ENCODE measurements at regions not wholly inside any gene's neighbourhood (a gene's known extent, or its start where the extent isn't known, plus 50 kb on each side); places are given as distances from the start of the nearest gene placed in this dataset.
A peak's percentile ranks its signal among the peaks of the same experiment; 100 is the strongest.

DNA sequence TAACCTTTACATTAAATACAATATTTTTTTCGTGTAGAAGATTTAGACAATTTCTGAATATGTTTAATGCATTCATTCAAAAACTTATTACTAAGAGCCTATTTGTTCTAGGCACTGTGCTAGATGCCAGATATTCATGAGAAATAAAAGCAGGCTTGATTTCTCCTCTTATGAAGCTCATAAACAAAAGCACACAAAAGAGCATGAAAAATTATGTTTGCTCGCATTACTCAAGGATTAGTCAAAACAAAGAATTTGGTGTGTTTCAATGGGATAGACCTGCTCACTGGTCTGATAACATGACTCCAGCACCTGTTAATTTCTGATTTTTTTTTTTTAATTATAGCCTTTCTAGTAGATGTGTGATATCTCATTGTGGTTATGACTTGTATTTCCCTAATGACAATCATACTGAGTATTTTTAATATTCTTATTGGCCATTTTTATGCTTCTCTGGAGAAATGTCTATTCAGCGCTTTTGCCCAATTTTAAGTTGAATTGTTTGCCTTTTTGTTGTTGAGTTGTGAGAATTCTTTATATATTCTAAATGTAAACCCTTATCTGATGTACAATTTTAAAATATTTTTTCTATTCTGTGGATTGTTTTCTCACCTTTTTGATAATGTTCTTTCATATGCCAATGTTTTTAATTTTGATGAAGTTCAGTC is 382.3 kb upstream of the ADGRL4 start:
- peak; percentile 82 for DNase-seq

DNA sequence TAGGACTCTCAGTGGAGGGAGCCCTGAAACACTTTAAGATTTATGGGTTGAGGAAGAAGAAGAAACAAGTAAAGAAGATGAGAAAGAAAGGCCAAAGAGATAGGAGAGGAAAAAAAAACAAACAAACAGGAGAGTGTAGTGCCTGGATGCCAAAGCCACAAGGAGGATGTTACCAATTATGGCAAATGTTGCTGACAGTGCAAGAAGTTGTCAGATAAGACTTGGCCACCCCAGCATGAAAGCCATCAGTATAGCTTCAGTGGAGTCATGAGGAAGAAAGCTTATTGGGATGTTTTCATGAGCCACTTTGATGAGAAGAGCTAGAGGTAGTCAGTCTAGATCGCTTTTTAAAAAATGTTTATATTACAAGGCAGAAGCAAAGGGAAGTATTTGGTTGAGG is 380.2 kb upstream of the ADGRL4 start:
- DNase-seq = no peak

DNA sequence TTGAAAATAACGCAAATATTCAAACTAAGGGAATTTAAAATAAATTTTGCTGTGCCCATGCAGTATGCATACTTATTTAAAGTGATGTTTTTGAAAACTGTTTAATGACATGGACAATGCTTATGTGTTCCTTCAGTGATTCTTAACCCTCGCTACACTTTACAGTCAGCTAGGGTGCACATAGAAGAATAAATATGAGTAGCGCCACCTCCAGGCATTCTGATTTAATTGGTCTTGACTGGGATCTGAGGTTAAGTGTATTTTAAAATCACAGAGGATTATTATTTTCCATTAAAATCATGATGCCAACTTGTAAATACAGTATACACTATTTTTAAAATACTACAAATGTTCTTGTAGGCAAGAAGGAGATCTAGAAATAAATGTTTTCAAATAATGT is 373.5 kb upstream of the ADGRL4 start:
- DNase-seq = no peak

DNA sequence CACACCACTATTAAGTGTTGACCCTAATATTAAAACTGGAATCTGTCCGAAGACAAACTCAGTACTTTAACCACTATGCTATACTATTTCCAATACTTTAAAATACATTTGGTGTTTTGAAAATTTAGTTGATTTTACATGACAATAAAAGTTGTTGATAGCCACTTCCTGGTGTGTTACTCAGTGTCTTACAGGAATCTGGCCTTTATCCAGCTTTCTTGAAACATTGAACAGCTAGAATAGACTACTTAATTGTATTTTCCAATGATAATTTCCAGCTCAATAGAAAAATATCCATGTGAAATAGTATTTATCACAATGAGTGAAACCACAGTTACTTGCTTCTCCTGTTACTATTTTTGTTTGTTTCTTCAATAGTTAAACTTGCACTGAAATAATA is 369.6 kb upstream of the ADGRL4 start:
- DNase-seq = no peak

DNA sequence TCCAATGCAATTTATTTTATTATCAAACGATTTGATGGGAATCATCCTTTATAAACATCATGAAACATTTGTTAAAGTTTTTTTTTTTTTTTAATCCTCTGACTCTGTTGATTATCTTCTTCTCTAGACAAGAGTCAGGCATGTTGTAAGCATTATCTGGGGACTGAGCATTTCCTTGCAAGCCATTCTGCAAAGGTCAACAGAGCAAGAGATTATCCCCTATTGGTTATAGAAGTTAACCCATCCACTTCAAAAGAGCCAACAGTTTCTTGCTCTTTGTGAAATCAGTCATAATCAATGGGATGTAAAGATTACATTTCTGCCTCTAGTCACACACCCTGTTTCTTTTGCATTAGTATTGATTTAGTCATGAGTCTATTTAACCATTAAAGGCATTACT is 368.8 kb upstream of the ADGRL4 start:
- DNase-seq = no peak

- no peak for DNase-seq
Measured at GRCh38 chr1:79374397-79374796, 367.9 kb upstream of the ADGRL4 start.

DNA sequence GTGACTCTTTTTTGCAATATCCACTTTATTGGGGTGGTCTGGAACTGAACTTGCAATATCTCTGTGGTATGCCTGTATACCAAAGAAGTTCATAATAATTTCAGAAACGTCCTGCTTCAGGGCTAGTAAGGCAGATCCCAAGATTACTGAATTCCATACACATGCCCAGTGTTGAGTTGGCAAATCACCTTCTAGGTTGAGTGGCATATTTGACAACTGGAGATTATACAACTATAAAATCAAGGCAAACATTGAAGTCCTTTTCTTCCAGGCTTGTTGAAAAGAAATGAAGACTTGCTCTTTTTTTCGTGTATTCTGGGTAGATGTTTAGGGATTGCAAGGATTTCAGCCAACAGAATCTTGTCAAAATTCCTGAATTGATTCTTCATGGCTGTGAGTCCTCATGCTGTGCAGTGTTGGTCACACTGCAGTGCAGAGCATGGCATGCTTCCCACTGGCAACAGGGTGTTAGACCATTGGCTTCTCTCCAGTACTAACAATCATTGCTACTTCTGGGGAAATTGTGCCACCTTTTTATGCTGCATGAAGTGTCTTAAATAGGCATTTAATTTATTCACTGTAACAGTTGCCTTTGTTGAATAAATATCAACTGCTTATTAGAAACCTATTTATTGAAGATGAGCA is 367.1 kb upstream of the ADGRL4 start:
- DNase-seq = peak; percentile 89

- no peak for DNase-seq
Measured at GRCh38 chr1:79371802-79372201, 365.3 kb upstream of the ADGRL4 start.

GRCh38 chr1:79369091-79369490 is 362.6 kb upstream of the ADGRL4 start:
- DNase-seq = no peak

GRCh38 chr1:79364896-79365295 is 358.4 kb upstream of the ADGRL4 start:
- DNase-seq = no peak

- DNase-seq = peak; percentile 100
Measured at GRCh38 chr1:79363430-79363829, 356.9 kb upstream of the ADGRL4 start.

DNA sequence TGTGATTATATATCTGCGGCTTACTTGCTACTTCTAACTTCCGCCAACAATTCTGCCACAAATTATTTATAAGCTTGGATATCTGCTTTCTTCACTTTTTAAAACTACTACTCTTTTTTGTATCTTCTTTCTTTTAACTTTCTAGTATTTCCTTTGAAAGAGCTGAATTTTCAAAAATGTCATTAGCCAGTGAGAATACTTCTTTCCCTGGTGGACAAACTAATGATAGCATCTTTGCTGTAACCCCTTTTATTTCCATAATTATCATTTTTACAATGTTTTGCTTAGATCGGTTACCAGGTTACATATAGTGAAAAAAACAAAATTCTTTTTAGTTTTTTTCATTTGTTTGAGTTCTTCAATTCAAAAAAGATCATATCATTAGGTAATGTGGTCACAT is 355.9 kb upstream of the ADGRL4 start:
- DNase-seq = peak; percentile 46

GRCh38 chr1:79355090-79355489 is 348.6 kb upstream of the ADGRL4 start:
- no peak for DNase-seq

DNA sequence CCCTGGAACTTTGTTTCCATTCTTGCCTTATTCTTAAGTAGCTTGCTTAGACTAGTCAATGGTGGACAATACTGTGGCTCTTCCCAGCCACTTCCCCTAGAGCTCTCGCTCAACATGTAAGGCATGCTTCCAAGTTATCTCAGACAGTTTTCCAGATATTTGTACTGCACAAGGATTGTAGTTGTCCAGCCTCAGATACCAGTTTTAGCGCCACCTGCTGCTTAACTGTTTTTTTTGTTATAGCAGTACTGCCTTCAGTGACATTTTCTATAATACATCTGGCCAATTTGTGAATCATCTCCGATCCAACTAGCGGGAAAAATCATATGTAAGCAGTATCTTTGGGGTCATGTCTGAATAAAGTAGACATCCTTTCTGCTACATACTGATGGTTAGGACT is 346.7 kb upstream of the ADGRL4 start:
- DNase-seq = no peak

DNA sequence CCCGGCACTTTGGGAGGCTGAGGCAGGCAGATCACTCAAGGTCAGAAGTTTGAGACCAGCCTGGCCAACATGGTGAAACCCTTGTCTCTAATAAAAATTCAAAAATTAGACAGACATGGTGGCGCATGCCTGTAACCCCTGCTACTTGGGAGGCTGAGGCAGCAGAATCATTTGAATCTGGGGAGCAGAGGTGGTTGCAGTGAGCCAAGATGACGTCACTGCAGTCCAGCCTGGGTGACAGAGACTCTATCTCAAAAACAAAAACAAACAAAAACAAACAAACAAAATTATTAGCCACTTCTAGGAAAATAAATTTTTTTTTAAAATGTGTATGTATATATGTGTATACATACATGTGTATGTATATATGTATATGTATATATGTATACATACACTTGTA is 320.3 kb upstream of the ADGRL4 start:
- DNase-seq = no peak

DNA sequence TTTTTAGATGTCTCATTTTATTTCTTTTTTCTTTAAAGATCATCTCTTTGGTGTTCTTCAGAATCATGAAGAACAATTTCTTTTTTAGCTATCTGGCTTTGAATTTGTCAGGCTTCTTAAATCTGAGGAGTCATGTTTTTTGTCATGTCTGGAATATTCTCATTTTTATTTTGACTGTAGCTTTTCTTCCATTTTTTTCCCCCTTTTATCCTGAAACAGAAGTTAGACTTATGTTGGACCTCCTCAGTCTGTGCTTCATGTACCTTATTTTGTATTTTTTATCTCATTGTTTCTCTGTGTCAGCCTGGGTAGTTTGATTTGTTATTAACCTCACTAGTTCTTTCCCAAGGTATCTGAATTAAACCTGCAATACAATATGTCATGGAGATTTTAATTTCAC is 319.2 kb upstream of the ADGRL4 start:
- DNase-seq = no peak

GRCh38 chr1:79325126-79325525 is 318.6 kb upstream of the ADGRL4 start:
- no peak for DNase-seq

- DNase-seq = no peak
Measured at GRCh38 chr1:79323239-79324025, 316.9 kb upstream of the ADGRL4 start.

DNA sequence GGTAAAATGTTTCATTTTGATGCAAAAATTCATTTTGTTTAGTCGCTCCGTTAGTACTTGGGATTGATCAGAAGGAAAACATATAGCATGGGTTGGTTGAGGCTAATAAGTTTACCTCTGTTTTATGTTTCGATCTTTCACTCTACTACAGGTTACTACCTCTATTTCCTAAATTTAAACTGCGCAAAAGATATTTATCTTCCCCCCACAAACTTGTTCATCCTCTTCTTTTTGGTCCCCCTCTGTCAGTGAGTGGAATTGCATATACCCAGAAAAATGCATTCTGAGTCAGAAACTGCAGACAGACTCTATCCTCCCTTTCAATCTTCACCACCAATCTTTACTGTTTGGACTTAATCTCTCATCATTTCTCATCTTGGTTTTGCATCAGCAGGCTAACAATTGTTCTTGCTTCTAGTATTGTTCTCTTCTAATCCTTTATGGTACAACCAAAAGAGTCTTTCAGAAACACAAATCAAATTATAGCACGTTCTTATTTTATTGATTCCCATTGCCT is 316.0 kb upstream of the ADGRL4 start:
- DNase-seq = no peak

DNA sequence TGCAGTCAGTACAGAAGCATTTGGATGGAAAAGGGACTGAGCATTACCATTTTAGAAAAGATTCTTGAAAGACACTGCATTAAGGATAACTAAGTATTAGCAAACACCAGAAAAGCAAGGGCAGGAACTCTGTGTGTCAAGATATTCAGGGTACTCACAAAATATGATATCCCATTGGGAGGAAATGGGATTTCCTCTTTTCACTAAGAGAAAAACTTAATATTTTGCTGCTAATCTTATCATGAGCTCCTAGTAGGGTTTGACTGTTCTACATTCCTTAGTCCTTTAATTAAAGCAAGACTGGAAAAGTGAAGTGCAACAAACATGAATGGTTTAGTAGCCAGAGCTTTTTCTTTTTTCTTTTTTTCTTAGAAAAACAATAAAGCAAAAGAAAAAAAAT is 305.9 kb upstream of the ADGRL4 start:
- DNase-seq = no peak

GRCh38 chr1:79310609-79311008 is 304.1 kb upstream of the ADGRL4 start:
- no peak for DNase-seq

DNA sequence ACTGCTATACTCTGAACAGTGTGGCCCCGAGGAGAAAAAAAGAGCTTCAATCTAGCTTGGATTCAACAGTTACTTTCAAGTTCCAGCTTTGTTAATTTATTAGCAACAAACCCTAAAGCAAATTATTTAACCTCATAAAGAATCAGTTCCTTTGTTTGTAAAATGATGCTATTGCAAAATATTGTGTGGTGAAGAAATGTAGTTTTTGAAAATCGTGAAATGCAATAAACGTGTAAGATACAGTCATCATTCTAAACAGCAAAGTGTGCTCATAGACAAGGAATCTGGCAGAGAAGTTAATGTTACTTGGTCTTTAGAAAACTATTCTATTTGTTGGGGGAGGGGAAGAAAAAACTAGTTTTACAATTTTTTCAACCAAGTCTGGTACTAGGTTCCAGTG is 297.6 kb upstream of the ADGRL4 start:
- no peak for DNase-seq

DNA sequence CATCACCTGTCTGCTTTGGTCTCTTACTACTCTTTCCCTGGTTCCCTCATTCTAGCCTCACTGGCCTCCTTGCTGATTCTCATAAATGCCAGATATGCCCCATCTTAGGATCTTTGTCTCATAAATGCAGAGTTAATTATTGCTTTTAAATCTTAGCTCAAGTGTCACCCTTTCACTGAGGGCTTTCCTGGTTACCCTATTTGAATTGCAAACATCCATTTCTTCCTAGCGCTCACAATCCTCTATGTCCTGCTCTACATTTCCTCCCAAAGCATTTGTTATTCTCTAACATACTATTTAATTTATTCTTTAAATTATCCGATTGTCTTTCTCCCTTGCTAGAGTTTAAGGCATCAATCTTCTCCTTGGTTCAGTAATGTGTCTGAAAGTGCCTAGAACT is 296.5 kb upstream of the ADGRL4 start:
- DNase-seq = no peak

- no peak for DNase-seq
Measured at GRCh38 chr1:79302380-79302930, 295.9 kb upstream of the ADGRL4 start.

Measured in NCI-H1105 treated with DMSO at 0.1 percent for 48 hours (cell line).